ENCODE measurements at regions not wholly inside any gene's neighbourhood (a gene's known extent, or its start where the extent isn't known, plus 50 kb on each side); places are given as distances from the start of the nearest gene placed in this dataset.
A peak's percentile ranks its signal among the peaks of the same experiment; 100 is the strongest.

DNA sequence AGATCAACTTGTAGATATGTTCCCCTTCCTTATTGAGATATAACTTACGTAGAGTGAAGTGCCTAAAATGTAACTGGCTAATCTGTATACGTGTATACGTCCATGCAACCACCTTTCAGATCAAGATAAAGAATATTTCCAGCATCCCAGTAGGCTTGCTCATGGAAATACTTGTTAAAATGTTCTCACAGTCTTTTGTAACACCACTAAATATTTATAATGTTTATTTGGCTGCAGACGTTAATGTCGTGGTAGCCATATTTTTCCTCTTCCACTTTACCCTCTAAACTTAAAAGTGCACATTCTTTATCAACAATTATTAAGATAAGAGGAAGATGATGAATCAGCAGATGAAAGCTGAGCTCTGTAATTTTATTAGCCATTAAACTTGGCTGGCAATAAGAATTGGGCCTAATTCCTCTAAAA is 447.4 kb downstream of the AEBP2 start:
- Histone ChIP-seq H3K4me3 (no peak overlapping the region), H3K9me3 (no peaks in the 10 kb centered on the region), H3K27me3 (no peaks in the 10 kb centered on the region), H3K4me1 (peaks cover 4 to 52% (median 6%) of the 10 kb centered on the region in 3 donors), H3K36me3 (no peaks in the 10 kb centered on the region), H3K27ac (peak overlapping the region in 1 of 4 donors; percentile 10)
- intact Hi-C loops (cut with DNase I): no loop called here
- WGBS, 2 donors: 69 to 77% methylated on average over 5 of the region's 5 CpGs
- TF ChIP-seq, protein P1, sequence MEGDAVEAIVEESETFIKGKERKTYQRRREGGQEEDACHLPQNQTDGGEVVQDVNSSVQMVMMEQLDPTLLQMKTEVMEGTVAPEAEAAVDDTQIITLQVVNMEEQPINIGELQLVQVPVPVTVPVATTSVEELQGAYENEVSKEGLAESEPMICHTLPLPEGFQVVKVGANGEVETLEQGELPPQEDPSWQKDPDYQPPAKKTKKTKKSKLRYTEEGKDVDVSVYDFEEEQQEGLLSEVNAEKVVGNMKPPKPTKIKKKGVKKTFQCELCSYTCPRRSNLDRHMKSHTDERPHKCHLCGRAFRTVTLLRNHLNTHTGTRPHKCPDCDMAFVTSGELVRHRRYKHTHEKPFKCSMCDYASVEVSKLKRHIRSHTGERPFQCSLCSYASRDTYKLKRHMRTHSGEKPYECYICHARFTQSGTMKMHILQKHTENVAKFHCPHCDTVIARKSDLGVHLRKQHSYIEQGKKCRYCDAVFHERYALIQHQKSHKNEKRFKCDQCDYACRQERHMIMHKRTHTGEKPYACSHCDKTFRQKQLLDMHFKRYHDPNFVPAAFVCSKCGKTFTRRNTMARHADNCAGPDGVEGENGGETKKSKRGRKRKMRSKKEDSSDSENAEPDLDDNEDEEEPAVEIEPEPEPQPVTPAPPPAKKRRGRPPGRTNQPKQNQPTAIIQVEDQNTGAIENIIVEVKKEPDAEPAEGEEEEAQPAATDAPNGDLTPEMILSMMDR (IDR thresholded peaks at IDR 0.05): no peak
- no peak for TF ChIP-seq POLR2A (IDR thresholded peaks at IDR 0.05)
- no peak for DNase-seq

DNA sequence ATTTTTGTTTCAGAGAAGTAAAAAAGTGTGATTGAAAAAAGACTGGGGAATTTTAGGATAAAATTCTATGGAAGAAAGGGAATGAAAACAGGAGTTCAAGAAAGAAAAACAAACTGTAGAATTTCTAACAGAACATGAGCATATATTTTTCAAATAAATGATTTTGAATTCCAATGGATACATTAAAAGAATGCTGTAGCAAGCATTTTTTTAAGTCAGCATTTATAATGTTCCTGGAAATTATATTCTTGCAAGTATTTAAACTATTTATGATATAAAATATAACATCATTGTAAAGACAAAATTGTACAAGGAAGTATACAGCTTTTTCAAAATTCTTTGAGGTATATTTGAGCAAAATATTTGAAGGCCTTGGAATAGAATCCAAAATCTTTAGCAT is 450.7 kb downstream of the AEBP2 start:
- Histone ChIP-seq H3K27me3 (no peaks in the 10 kb centered on the region), H3K9me3 (no peaks in the 10 kb centered on the region), H3K27ac (no peak overlapping the region), H3K4me1 (peaks cover 0 to 48% (median 6%) of the 10 kb centered on the region in 3 donors), H3K4me3 (no peak overlapping the region), H3K36me3 (no peaks in the 10 kb centered on the region)
- no peak for DNase-seq
- TF ChIP-seq, protein P1 (IDR thresholded peaks at IDR 0.05): no peak
- TF ChIP-seq POLR2A (IDR thresholded peaks at IDR 0.05): no peak
- intact Hi-C loops (cut with DNase I): no loop called here

DNA sequence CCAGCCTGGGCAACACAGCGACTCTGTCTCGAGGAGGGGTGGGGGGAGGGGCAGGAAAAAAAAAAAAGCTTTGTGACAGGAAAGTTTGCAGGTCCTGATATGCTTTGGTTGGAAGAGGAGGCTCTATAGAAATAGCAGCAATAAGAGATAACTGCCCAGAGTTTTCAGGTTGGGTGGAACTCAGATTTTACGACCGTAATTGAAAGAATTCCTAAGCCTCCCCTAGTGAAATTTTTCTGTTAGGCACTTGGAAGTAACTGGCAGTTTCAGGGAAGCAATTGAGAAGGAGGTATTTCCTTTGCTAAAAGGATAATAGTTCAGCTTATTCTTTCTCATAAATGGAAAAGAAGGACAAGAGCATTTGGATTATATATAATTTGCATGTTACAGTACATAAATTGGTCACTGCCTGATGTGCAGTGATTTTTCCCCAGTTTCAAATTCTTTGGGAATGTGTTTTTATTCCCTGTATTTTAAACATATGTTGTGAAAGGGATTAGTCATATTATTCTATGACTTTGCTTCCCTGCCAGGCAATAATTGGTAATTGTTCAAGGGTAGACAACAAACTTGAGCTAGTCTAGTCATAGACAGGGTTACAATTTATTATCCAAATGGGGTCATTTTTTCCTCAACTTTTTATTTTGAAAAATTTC is 452.8 kb downstream of the AEBP2 start:
- intact Hi-C loops (cut with DNase I): no loop called here
- TF ChIP-seq POLR2A (IDR thresholded peaks at IDR 0.05): no peak
- TF ChIP-seq, protein P1 (IDR thresholded peaks at IDR 0.05): no peak
- WGBS, 2 donors: 71 to 74% methylated on average over 4 of the region's 4 CpGs

DNA sequence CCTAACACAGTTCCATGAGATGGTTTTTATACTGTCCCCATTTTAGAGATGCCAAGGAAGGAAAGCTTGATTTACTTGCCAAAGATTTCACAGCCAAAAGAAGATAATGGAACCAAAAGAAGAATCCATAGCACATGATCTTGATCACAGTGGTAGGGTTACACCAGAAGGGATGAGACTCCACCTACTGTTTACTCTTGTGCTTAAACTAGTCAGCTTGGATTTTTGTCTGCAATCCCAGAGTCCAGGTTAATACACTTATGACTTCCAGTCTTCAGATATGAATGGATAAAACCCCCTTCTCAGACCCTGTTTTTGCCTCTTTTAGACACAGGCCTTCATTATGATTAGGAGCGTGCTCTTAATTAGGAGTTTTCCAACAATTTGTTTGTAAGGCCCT is 454.2 kb downstream of the AEBP2 start:
- Histone ChIP-seq H3K9me3 (no peaks in the 10 kb centered on the region), H3K4me1 (peaks cover 0 to 45% (median 0%) of the 10 kb centered on the region in 3 donors), H3K27me3 (no peaks in the 10 kb centered on the region), H3K36me3 (no peaks in the 10 kb centered on the region), H3K27ac (peak overlapping the region in 1 of 4 donors; percentile 12), H3K4me3 (no peak overlapping the region)
- intact Hi-C loops (cut with DNase I): no loop called here
- 86 to 89% methylated on average over 1 of the region's 1 CpG for WGBS, 2 donors
- no peak for DNase-seq
- TF ChIP-seq, protein P1 (IDR thresholded peaks at IDR 0.05): peak in 2 of 6 experiments; percentile 10 to 25
- no peak for TF ChIP-seq POLR2A (IDR thresholded peaks at IDR 0.05)

More for the DNA sequence above, 452.8 kb downstream of the AEBP2 start:
- Histone ChIP-seq H3K4me3 (no peak overlapping the region), H3K9me3 (no peaks in the 10 kb centered on the region), H3K27ac (no peak overlapping the region), H3K4me1 (peaks cover 0 to 41% (median 0%) of the 10 kb centered on the region in 3 donors), H3K36me3 (no peaks in the 10 kb centered on the region), H3K27me3 (no peaks in the 10 kb centered on the region)
- DNase-seq: no peak

DNA sequence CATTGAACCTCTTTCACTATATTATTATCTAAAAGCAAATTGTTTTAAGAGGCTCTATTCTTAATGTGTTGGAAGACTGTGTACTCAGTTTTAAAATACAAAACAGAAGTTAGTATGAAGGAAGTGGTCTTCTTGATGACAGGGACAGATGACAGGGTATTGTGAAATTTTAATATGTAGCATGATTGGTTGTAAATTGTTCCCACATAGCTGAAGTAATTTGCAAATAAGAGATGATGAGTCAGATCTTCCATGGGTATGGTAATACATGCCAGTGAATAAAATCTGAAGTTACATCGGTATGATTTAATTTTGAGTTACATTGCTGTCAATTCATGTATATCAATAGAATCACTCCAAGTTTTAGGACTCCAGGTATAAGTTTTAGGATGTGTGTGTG is 454.8 kb downstream of the AEBP2 start:
- Histone ChIP-seq H3K4me1 (peaks cover 0 to 45% (median 0%) of the 10 kb centered on the region in 3 donors), H3K27ac (peak overlapping the region in 1 of 4 donors; percentile 2), H3K9me3 (no peaks in the 10 kb centered on the region), H3K36me3 (no peaks in the 10 kb centered on the region), H3K27me3 (no peaks in the 10 kb centered on the region), H3K4me3 (no peak overlapping the region)
- intact Hi-C loops (cut with DNase I): no loop called here
- no peak for DNase-seq
- TF ChIP-seq, protein P1 (IDR thresholded peaks at IDR 0.05): no peak
- TF ChIP-seq POLR2A (IDR thresholded peaks at IDR 0.05): no peak
- 24 to 46% methylated on average over 1 of the region's 1 CpG for WGBS, 2 donors
